ENCODE measurements at regions not wholly inside any gene's neighbourhood (a gene's known extent, or its start where the extent isn't known, plus 50 kb on each side); places are given as distances from the start of the nearest gene placed in this dataset.

GRCh38 chr6:138719011-138719635 is 54.4 kb upstream of the CCDC28A start:
- TF ChIP-seq CTCF (conservative IDR thresholded peaks at IDR 0.05; ENCODE audit: low read depth, low read length) (no peak), EZH2 (IDR thresholded peaks at IDR 0.05; ENCODE audit: borderline replicate concordance, low read depth, low read length, poor library complexity, severe bottlenecking) (no peak)

Data from A673 (cell line).